Astrocyte (in vitro differentiated cells and primary cell): ENCODE measurements at regions not wholly inside any gene's neighbourhood (a gene's known extent, or its start where the extent isn't known, plus 50 kb on each side); places are given as distances from the start of the nearest gene placed in this dataset.

ENCODE experiments used
- DNase-seq: peaks from one replicate; pipeline ENCODE4 v3.0.0-alpha.2; 2010; ENCODE audit warnings: low read depth
- FAIRE-seq: peaks from 2 replicates; lab custom pipeline; 2011; peaks lifted over from hg19 to GRCh38; lab: Jason Lieb, UNC
- H2AFZ ChIP-seq: 2 replicates; pipeline ENCODE4 v1.6.0; 2012; ENCODE audit warnings: low read depth, low read length, inconsistent platforms
- H3K27ac ChIP-seq: 2 replicates; pipeline ENCODE4 v1.5.1; 2011; ENCODE audit warnings: low read depth, low read length, inconsistent platforms
- H3K27me3 ChIP-seq: 2 replicates; pipeline ENCODE4 v1.6.0; 2011; ENCODE audit warnings: low read length, inconsistent platforms; ENCODE audit not compliant: insufficient read depth
- H3K36me3 ChIP-seq: 2 replicates; pipeline ENCODE4 v1.5.1; 2011; ENCODE audit warnings: low read length, inconsistent platforms; ENCODE audit not compliant: insufficient read depth
- H3K4me1 ChIP-seq: 2 replicates; pipeline ENCODE4 v1.5.1; 2011; ENCODE audit warnings: low read length, inconsistent platforms; ENCODE audit not compliant: insufficient read depth
- H3K4me2 ChIP-seq: 2 replicates; pipeline ENCODE4 v1.6.0; 2012; ENCODE audit warnings: low read length, inconsistent platforms
- H3K4me3 ChIP-seq: 2 replicates; pipeline ENCODE4 v1.5.1; 2011; ENCODE audit warnings: low read depth, mild to moderate bottlenecking, low read length, inconsistent platforms; ENCODE audit not compliant: insufficient read depth
- H3K79me2 ChIP-seq: 2 replicates; pipeline ENCODE4 v1.6.0; 2012; ENCODE audit warnings: mild to moderate bottlenecking, low read length, inconsistent platforms; ENCODE audit not compliant: insufficient read depth
- H3K9ac ChIP-seq: 2 replicates; pipeline ENCODE4 v1.6.0; 2012; ENCODE audit warnings: mild to moderate bottlenecking, low read length, inconsistent platforms
- H3K9me3 ChIP-seq: 2 replicates; pipeline ENCODE4 v1.5.1; 2012; ENCODE audit warnings: low read depth, mild to moderate bottlenecking, low read length, inconsistent platforms; ENCODE audit not compliant: insufficient read depth
- H4K20me1 ChIP-seq: 2 replicates; pipeline ENCODE4 v1.6.0; 2012; ENCODE audit warnings: low read length, inconsistent platforms; ENCODE audit not compliant: insufficient read depth
- H3K27ac Mint-ChIP-seq: one replicate; pipeline ENCODE4 v1.8.0; 2021; ENCODE audit warnings: mild to moderate bottlenecking, mixed read lengths; ENCODE audit not compliant: unreplicated experiment
- H3K27me3 Mint-ChIP-seq: one replicate; pipeline ENCODE4 v1.8.0; 2021; ENCODE audit warnings: low read depth, mixed read lengths; ENCODE audit not compliant: unreplicated experiment
- H3K36me3 Mint-ChIP-seq: one replicate; pipeline ENCODE4 v1.8.0; 2021; ENCODE audit warnings: low read depth, mixed read lengths; ENCODE audit not compliant: unreplicated experiment
- H3K4me1 Mint-ChIP-seq: one replicate; pipeline ENCODE4 v1.8.0; 2021; ENCODE audit warnings: low read depth, mixed read lengths; ENCODE audit not compliant: unreplicated experiment
- H3K4me3 Mint-ChIP-seq: one replicate; pipeline ENCODE4 v1.8.0; 2021; ENCODE audit warnings: mild to moderate bottlenecking, moderate library complexity, mixed read lengths; ENCODE audit not compliant: unreplicated experiment
- H3K9me3 Mint-ChIP-seq: one replicate; pipeline ENCODE4 v1.8.0; 2021; ENCODE audit warnings: mild to moderate bottlenecking, mixed read lengths; ENCODE audit not compliant: unreplicated experiment
- EZH2 ChIP-seq: IDR thresholded peaks from 2 replicates; pipeline ENCODE4 v1.6.1; 2012; ENCODE audit warnings: mild to moderate bottlenecking, low read length, inconsistent platforms; ENCODE audit not compliant: insufficient read depth
- TF ChIP-seq, protein P1 (sequence below): IDR thresholded peaks from 2 replicates; pipeline ENCODE4 v1.5.1; 2011; ENCODE audit warnings: low read depth, mild to moderate bottlenecking, inconsistent platforms, low read length, moderate library complexity; ENCODE audit not compliant: insufficient read depth

- H3K36me3 Mint-ChIP-seq = no peaks in the 10 kb centered on the region
Observed at GRCh38 chr3:30531017-30531570, 75.3 kb upstream of the TGFBR2 start.

DNA sequence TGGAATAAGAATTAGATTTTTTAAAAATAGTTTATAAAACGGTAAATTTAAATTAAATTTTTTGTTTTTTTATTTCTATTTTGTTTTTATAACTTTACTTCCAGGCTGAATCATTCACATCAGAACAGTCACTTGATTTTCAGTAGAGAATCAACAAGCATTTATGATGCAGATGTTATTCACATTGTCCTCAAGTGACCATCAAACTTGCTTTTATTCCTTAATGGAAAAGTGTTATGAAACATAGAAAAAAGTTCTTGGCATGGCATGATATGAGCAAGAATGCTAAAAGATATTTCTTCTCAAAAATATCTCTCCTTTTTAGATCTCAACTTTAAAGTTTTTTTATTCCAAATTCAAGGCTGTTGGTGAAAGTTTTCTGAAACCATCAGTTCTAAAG is 70.9 kb upstream of the TGFBR2 start:
- Histone ChIP-seq H4K20me1 (no peaks in the 10 kb centered on the region), H3K9ac (no peak overlapping the region), H3K79me2 (no peaks in the 10 kb centered on the region), H3K27ac (no peak overlapping the region), H3K27me3 (no peaks in the 10 kb centered on the region), H2AFZ (no peak overlapping the region), H3K36me3 (no peaks in the 10 kb centered on the region), H3K9me3 (no peaks in the 10 kb centered on the region), H3K4me1 (peaks cover 18% of the 10 kb centered on the region), H3K4me3 (no peak overlapping the region), H3K4me2 (no peak overlapping the region)
- Mint-ChIP-seq H3K4me1 (peaks cover 13% of the 10 kb centered on the region), H3K9me3 (no peaks in the 10 kb centered on the region), H3K4me3 (no peak overlapping the region), H3K27me3 (no peaks in the 10 kb centered on the region), H3K27ac (no peak overlapping the region), H3K36me3 (no peaks in the 10 kb centered on the region)
- FAIRE-seq = no peak
- TF ChIP-seq, protein P1, sequence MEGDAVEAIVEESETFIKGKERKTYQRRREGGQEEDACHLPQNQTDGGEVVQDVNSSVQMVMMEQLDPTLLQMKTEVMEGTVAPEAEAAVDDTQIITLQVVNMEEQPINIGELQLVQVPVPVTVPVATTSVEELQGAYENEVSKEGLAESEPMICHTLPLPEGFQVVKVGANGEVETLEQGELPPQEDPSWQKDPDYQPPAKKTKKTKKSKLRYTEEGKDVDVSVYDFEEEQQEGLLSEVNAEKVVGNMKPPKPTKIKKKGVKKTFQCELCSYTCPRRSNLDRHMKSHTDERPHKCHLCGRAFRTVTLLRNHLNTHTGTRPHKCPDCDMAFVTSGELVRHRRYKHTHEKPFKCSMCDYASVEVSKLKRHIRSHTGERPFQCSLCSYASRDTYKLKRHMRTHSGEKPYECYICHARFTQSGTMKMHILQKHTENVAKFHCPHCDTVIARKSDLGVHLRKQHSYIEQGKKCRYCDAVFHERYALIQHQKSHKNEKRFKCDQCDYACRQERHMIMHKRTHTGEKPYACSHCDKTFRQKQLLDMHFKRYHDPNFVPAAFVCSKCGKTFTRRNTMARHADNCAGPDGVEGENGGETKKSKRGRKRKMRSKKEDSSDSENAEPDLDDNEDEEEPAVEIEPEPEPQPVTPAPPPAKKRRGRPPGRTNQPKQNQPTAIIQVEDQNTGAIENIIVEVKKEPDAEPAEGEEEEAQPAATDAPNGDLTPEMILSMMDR = no peak
- TF ChIP-seq EZH2 = no peak
- DNase-seq = no peak

More at GRCh38 chr3:30531017-30531570, 75.3 kb upstream of the TGFBR2 start:
- Mint-ChIP-seq H3K27ac (no peak overlapping the region), H3K9me3 (peaks cover 2% of the 10 kb centered on the region), H3K4me3 (no peak overlapping the region), H3K4me1 (peaks cover 6% of the 10 kb centered on the region), H3K27me3 (no peaks in the 10 kb centered on the region)
- Histone ChIP-seq H3K27me3 (no peaks in the 10 kb centered on the region), H3K4me2 (no peak overlapping the region), H3K79me2 (no peaks in the 10 kb centered on the region), H3K4me1 (peaks cover 4% of the 10 kb centered on the region), H3K4me3 (no peak overlapping the region), H3K36me3 (no peaks in the 10 kb centered on the region), H3K27ac (no peak overlapping the region), H2AFZ (no peak overlapping the region), H4K20me1 (no peaks in the 10 kb centered on the region), H3K9ac (no peak overlapping the region), H3K9me3 (no peaks in the 10 kb centered on the region)
- TF ChIP-seq, protein P1 = no peak
- TF ChIP-seq EZH2 = no peak
- DNase-seq = no peak
- no peak for FAIRE-seq

DNA sequence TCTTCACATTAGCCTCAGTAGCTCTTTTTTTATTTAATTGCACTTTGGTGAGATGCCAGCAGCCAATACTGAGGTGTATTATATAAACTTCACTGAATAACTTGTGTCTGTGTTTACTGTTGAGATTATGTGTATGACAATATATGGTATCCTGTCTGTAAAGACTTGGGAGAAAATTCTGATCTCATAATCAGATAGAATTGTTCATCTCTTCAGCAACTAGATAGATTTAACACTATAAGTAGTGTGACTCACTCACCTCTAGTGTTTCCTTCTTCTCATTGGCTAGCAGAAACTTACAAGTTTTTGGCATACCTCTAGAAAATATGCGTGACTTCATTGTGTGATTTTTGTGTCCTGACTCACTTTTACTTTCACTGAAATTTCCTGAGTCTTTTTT is 67.6 kb upstream of the TGFBR2 start:
- Histone ChIP-seq H3K4me3 (no peak overlapping the region), H3K4me1 (peaks cover 18% of the 10 kb centered on the region), H3K9me3 (no peaks in the 10 kb centered on the region), H3K9ac (peak overlapping the region; percentile 7), H3K27me3 (no peaks in the 10 kb centered on the region), H3K4me2 (peak overlapping the region; percentile 52), H3K36me3 (no peaks in the 10 kb centered on the region), H3K27ac (peak overlapping the region; percentile 90), H3K79me2 (no peaks in the 10 kb centered on the region), H2AFZ (no peak overlapping the region), H4K20me1 (no peaks in the 10 kb centered on the region)
- Mint-ChIP-seq H3K27ac (peak overlapping the region; percentile 4), H3K27me3 (no peaks in the 10 kb centered on the region), H3K36me3 (no peaks in the 10 kb centered on the region), H3K9me3 (no peaks in the 10 kb centered on the region), H3K4me1 (peaks cover 13% of the 10 kb centered on the region), H3K4me3 (no peak overlapping the region)
- TF ChIP-seq, protein P1 = no peak
- TF ChIP-seq EZH2 = no peak
- FAIRE-seq = peak; percentile 82
- peak; percentile 95 for DNase-seq
